H9 (cell line): ENCODE measurements at regions not wholly inside any gene's neighbourhood (a gene's known extent, or its start where the extent isn't known, plus 50 kb on each side); places are given as distances from the start of the nearest gene placed in this dataset.

Experiments
- DNase-seq: peaks from one replicate; pipeline ENCODE4 v3.0.0-alpha.2; 2017
- H2AFZ ChIP-seq: one replicate; pipeline ENCODE4 v1.6.1; 2013; ENCODE audit warnings: mild to moderate bottlenecking, low read length, control low read depth, moderate library complexity
- H2AK5ac ChIP-seq: 2 replicates; pipeline ENCODE4 v1.6.1; 2013; ENCODE audit warnings: low read length, control low read depth, mixed read lengths; ENCODE audit not compliant: insufficient read length
- H2BK120ac ChIP-seq: one replicate; pipeline ENCODE4 v1.6.1; 2013; ENCODE audit warnings: low read depth, mild to moderate bottlenecking, low read length, control low read depth, inconsistent platforms; ENCODE audit not compliant: poor library complexity, severe bottlenecking
- H2BK12ac ChIP-seq: 2 replicates; pipeline ENCODE4 v1.6.1; 2013; ENCODE audit warnings: low read length, control low read depth, mixed read lengths, low read depth; ENCODE audit not compliant: insufficient read length
- H2BK15ac ChIP-seq: 2 replicates; pipeline ENCODE4 v1.6.1; 2013; ENCODE audit warnings: low read depth, low read length, control low read depth
- H2BK20ac ChIP-seq: one replicate; pipeline ENCODE4 v1.6.1; 2013; ENCODE audit warnings: low read depth, mild to moderate bottlenecking, low read length, control low read depth, inconsistent platforms; ENCODE audit not compliant: poor library complexity, severe bottlenecking
- H2BK5ac ChIP-seq: 2 replicates; pipeline ENCODE4 v1.6.1; 2013; ENCODE audit warnings: low read length, control low read depth, mixed read lengths; ENCODE audit not compliant: insufficient read length
- H3K14ac ChIP-seq: 2 replicates; pipeline ENCODE4 v1.6.1; 2013; ENCODE audit warnings: low read length, control low read depth; ENCODE audit not compliant: insufficient read depth
- H3K18ac ChIP-seq: 2 replicates; pipeline ENCODE4 v1.6.1; 2013; ENCODE audit warnings: low read depth, mild to moderate bottlenecking, mixed read lengths, low read length, control low read depth; ENCODE audit not compliant: insufficient read length
- H3K23ac ChIP-seq: 2 replicates; pipeline ENCODE4 v1.6.1; 2013; ENCODE audit warnings: low read length, control low read depth, mixed read lengths, low read depth; ENCODE audit not compliant: insufficient read length
- H3K23me2 ChIP-seq: 2 replicates; pipeline ENCODE4 v1.6.1; 2013; ENCODE audit warnings: low read depth, mild to moderate bottlenecking, mixed read lengths, low read length, control low read depth; ENCODE audit not compliant: insufficient read length, poor library complexity, severe bottlenecking
- H3K27ac ChIP-seq: 2 replicates; pipeline ENCODE4 v1.5.1; 2013; ENCODE audit warnings: low read length, control low read depth, mixed read lengths, low read depth; ENCODE audit not compliant: insufficient read length
- H3K27me3 ChIP-seq: 2 replicates; pipeline ENCODE4 v1.6.1; 2013; ENCODE audit warnings: low read length, control low read depth, inconsistent platforms; ENCODE audit not compliant: insufficient read depth
- H3K4ac ChIP-seq: 2 replicates; pipeline ENCODE4 v1.6.1; 2013; ENCODE audit warnings: low read depth, mild to moderate bottlenecking, control low read depth, inconsistent platforms, low read length, moderate library complexity
- H3K4me1 ChIP-seq: 2 replicates; pipeline ENCODE4 v1.6.1; 2013; ENCODE audit warnings: low read length, control low read depth, inconsistent platforms; ENCODE audit not compliant: insufficient read depth
- H3K4me2 ChIP-seq: 2 replicates; pipeline ENCODE4 v1.6.1; 2013; ENCODE audit warnings: low read length, control low read depth, mixed read lengths; ENCODE audit not compliant: insufficient read length, insufficient read depth
- H3K56ac ChIP-seq: 2 replicates; pipeline ENCODE4 v1.6.1; 2013; ENCODE audit warnings: low read depth, mild to moderate bottlenecking, mixed read lengths, low read length, control low read depth; ENCODE audit not compliant: insufficient read length
- H3K79me1 ChIP-seq: 2 replicates; pipeline ENCODE4 v1.6.1; 2013; ENCODE audit warnings: low read depth, mild to moderate bottlenecking, moderate library complexity, low read length, control low read depth, inconsistent platforms; ENCODE audit not compliant: insufficient read depth, poor library complexity, severe bottlenecking
- H3K79me2 ChIP-seq: 2 replicates; pipeline ENCODE4 v1.6.1; 2013; ENCODE audit warnings: low read length, control low read depth, inconsistent platforms; ENCODE audit not compliant: insufficient read depth
- H3K9ac ChIP-seq: 2 replicates; pipeline ENCODE4 v1.6.1; 2013; ENCODE audit warnings: low read length, control low read depth, mixed read lengths; ENCODE audit not compliant: insufficient read length; ENCODE audit errors: extremely low read depth
- H3K9me3 ChIP-seq: one replicate; pipeline ENCODE4 v1.6.1; 2013; ENCODE audit warnings: low read depth, low read length, inconsistent platforms; ENCODE audit not compliant: control insufficient read depth
- H3T11ph ChIP-seq: one replicate; pipeline ENCODE4 v1.6.1; 2013; ENCODE audit warnings: mild to moderate bottlenecking, low read length, control low read depth, inconsistent platforms
- H4K20me1 ChIP-seq: one replicate; pipeline ENCODE4 v1.6.1; 2013; ENCODE audit not compliant: control insufficient read depth, insufficient read length, insufficient read depth
- H4K5ac ChIP-seq: 2 replicates; pipeline ENCODE4 v1.6.1; 2013; ENCODE audit warnings: low read depth, mild to moderate bottlenecking, mixed read lengths, low read length, control low read depth; ENCODE audit not compliant: insufficient read length
- H4K8ac ChIP-seq: replicated peaks from 2 replicates; pipeline ENCODE4 v1.6.1; 2013; ENCODE audit warnings: low read length, control low read depth, mixed read lengths, low read depth; ENCODE audit not compliant: insufficient read length
- H4K91ac ChIP-seq: 2 replicates; pipeline ENCODE4 v1.6.1; 2013; ENCODE audit warnings: low read depth, mild to moderate bottlenecking, moderate library complexity, mixed read lengths, low read length, control low read depth; ENCODE audit not compliant: insufficient read length
- H3K27ac Mint-ChIP-seq, 3 experiments: 2 replicates in 2 of 3; 3 replicates in 1 of 3; pipeline ENCODE4 v1.8.0; 2020 to 2021; ENCODE audit warnings: mixed read lengths in 3 of 3, mild to moderate bottlenecking in 1 of 3, moderate library complexity in 1 of 3
- H3K27me3 Mint-ChIP-seq: 2 replicates; pipeline ENCODE4 v1.8.0; 2021; ENCODE audit warnings: low read depth, mild to moderate bottlenecking, moderate library complexity, mixed read lengths
- H3K36me3 Mint-ChIP-seq, 3 experiments: 2 replicates in 2 of 3; 3 replicates in 1 of 3; pipeline ENCODE4 v1.8.0; 2020 to 2021; ENCODE audit warnings: low read depth in 3 of 3, mixed read lengths in 3 of 3; ENCODE audit not compliant: insufficient read depth in 1 of 3
- H3K4me1 Mint-ChIP-seq, 2 experiments: 2 replicates each; pipeline ENCODE4 v1.8.0; 2020; ENCODE audit warnings: mixed read lengths in 2 of 2
- H3K4me3 Mint-ChIP-seq, 2 experiments: 2 replicates in 1 of 2; 3 replicates in 1 of 2; pipeline ENCODE4 v1.8.0; 2020 to 2021; ENCODE audit warnings: mild to moderate bottlenecking in 2 of 2, mixed read lengths in 2 of 2, moderate library complexity in 1 of 2
- H3K9me3 Mint-ChIP-seq, 2 experiments: 2 replicates in 1 of 2; 3 replicates in 1 of 2; pipeline ENCODE4 v1.8.0; 2020; ENCODE audit warnings: mild to moderate bottlenecking in 2 of 2, mixed read lengths in 2 of 2, moderate library complexity in 1 of 2
- WGBS: extraction: QIAGEN DNeasy Blood & Tissue Kit; methylation state at CpG from one replicate; pipeline ENCODE4 v1.1.7; 2013; ENCODE audit warnings: missing lambda C conversion rate, low lambda C conversion rate, mixed read lengths; ENCODE audit not compliant: insufficient read length; ENCODE audit errors: extremely low coverage; 5-methylcytosine and 5-hydroxymethylcytosine counted together
- TF ChIP-seq, protein P1 (sequence below): fragments of 200-600 bp; sonication (generic); conservative IDR thresholded peaks from 3 replicates; pipeline ENCODE4 v1.8.0; 2021; ENCODE audit warnings: antibody characterized with exemption, mild to moderate bottlenecking

DNA sequence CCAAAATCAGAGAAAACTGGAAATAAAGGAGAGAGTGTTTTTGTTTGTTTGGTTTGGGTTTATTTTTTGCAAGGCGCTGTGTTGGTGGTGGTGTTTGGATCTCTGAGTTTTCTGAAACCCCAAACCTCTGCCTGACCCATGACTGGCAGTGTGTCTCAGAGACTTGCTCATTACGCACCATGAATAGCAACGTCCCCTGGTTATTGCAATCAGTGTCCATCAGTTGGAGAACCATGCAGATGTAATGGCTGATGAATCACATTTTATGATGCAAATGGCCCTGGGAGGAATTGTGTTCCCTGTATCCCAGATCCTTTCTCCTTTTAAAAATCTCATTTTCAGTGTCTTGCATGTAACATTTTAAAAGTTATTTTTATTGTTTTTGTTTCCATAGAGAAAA, 362.8 kb downstream of the PMP22 start:
- H3K27me3 Mint-ChIP-seq, result no peaks in the 10 kb centered on the region
- H3K27ac Mint-ChIP-seq, result no peak overlapping the region
- Histone ChIP-seq H2BK120ac (no peak overlapping the region), H3K9me3 (no peaks in the 10 kb centered on the region), H3K56ac (no peak overlapping the region), H2BK12ac (no peak overlapping the region), H3K79me1 (no peaks in the 10 kb centered on the region), H2BK5ac (no peak overlapping the region), H3K18ac (no peak overlapping the region), H3K4me2 (no peak overlapping the region), H3K23me2 (no peaks in the 10 kb centered on the region), H2BK20ac (no peak overlapping the region), H4K8ac (no peak overlapping the region), H4K91ac (no peak overlapping the region), H3K4ac (no peak overlapping the region), H3T11ph (no peak overlapping the region), H4K20me1 (no peaks in the 10 kb centered on the region), H2BK15ac (no peak overlapping the region), H3K79me2 (no peaks in the 10 kb centered on the region), H3K27me3 (no peaks in the 10 kb centered on the region), H2AK5ac (no peak overlapping the region), H3K23ac (no peak overlapping the region), H3K4me1 (no peaks in the 10 kb centered on the region), H3K27ac (no peak overlapping the region), H3K14ac (no peak overlapping the region), H2AFZ (no peak overlapping the region), H4K5ac (no peak overlapping the region), H3K9ac (no peak overlapping the region)
- H3K9me3 Mint-ChIP-seq, result peaks cover 0 to 2% of the 10 kb centered on the region in 2 experiments; a peak in 3 of 5 replicates
- H3K36me3 Mint-ChIP-seq, result peaks cover 0 to 6% (median 0%) of the 10 kb centered on the region in 3 experiments; a peak in 1 of 7 replicates
- H3K4me1 Mint-ChIP-seq, result 0 out of 4 replicates have a peak, but pooled peaks cover 0 to 2% of the 10 kb centered on the region in 2 experiments
- H3K4me3 Mint-ChIP-seq, result no peak overlapping the region
- no peak for DNase-seq
- no CpG with 5 or more reads among the region's 3 CpGs for WGBS
- TF ChIP-seq, protein P1, sequence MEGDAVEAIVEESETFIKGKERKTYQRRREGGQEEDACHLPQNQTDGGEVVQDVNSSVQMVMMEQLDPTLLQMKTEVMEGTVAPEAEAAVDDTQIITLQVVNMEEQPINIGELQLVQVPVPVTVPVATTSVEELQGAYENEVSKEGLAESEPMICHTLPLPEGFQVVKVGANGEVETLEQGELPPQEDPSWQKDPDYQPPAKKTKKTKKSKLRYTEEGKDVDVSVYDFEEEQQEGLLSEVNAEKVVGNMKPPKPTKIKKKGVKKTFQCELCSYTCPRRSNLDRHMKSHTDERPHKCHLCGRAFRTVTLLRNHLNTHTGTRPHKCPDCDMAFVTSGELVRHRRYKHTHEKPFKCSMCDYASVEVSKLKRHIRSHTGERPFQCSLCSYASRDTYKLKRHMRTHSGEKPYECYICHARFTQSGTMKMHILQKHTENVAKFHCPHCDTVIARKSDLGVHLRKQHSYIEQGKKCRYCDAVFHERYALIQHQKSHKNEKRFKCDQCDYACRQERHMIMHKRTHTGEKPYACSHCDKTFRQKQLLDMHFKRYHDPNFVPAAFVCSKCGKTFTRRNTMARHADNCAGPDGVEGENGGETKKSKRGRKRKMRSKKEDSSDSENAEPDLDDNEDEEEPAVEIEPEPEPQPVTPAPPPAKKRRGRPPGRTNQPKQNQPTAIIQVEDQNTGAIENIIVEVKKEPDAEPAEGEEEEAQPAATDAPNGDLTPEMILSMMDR, result no peak
